ENCODE measurements at regions not wholly inside any gene's neighbourhood (a gene's known extent, or its start where the extent isn't known, plus 50 kb on each side); places are given as distances from the start of the nearest gene placed in this dataset.
"Not testable (repeated sequence)": the region's sequence is repeated elsewhere in the genome, so short reads cannot be mapped to it uniquely, and the experiment has no call there.

GRCh38 chr11:50088231-50088630 is 55.6 kb downstream of the OR4C45 start:
- no peak overlapping the region for H3K27ac Mint-ChIP-seq
- no peaks in the 10 kb centered on the region for H3K4me1 Mint-ChIP-seq (ENCODE audit: low read depth)
- peaks cover 22% of the 10 kb centered on the region for H3K9me3 Mint-ChIP-seq
- no peaks in the 10 kb centered on the region for H3K36me3 Mint-ChIP-seq (ENCODE audit: low read depth)
- H3K4me3 Mint-ChIP-seq: no peak overlapping the region
- H3K27me3 Mint-ChIP-seq (ENCODE audit: low read depth): no peaks in the 10 kb centered on the region
- DNase-seq (ENCODE audit: low spot score): no peak

GRCh38 chr11:50098186-50098725 is 65.6 kb downstream of the OR4C45 start:
- H3K9me3 Mint-ChIP-seq: peaks cover 17% of the 10 kb centered on the region
- H3K36me3 Mint-ChIP-seq (ENCODE audit: low read depth): no peaks in the 10 kb centered on the region
- H3K27ac Mint-ChIP-seq: no peak overlapping the region
- no peaks in the 10 kb centered on the region for H3K27me3 Mint-ChIP-seq (ENCODE audit: low read depth)
- H3K4me1 Mint-ChIP-seq (ENCODE audit: low read depth): no peaks in the 10 kb centered on the region
- no peak for DNase-seq (ENCODE audit: low spot score)
- no peak overlapping the region for H3K4me3 Mint-ChIP-seq

- Mint-ChIP-seq H3K36me3 (ENCODE audit: low read depth) (no peaks in the 10 kb centered on the region), H3K4me3 (no peak overlapping the region), H3K9me3 (peaks cover 18% of the 10 kb centered on the region), H3K27me3 (ENCODE audit: low read depth) (no peaks in the 10 kb centered on the region), H3K4me1 (ENCODE audit: low read depth) (no peaks in the 10 kb centered on the region), H3K27ac (no peak overlapping the region)
- DNase-seq (ENCODE audit: low spot score): no peak
Observed at GRCh38 chr11:50102916-50103315, 70.2 kb downstream of the OR4C45 start.

GRCh38 chr11:50140686-50141085 is 108.0 kb downstream of the OR4C45 start:
- DNase-seq (ENCODE audit: low spot score); H3K27ac Mint-ChIP-seq; H3K4me1 Mint-ChIP-seq (ENCODE audit: low read depth); H3K36me3 Mint-ChIP-seq (ENCODE audit: low read depth); H3K27me3 Mint-ChIP-seq (ENCODE audit: low read depth); H3K4me3 Mint-ChIP-seq: not testable (repeated sequence)
- peaks cover 55% of the 10 kb centered on the region for H3K9me3 Mint-ChIP-seq

GRCh38 chr11:50146308-50146707 is 113.6 kb downstream of the OR4C45 start:
- not testable (repeated sequence) for H3K27ac Mint-ChIP-seq; H3K36me3 Mint-ChIP-seq (ENCODE audit: low read depth); DNase-seq (ENCODE audit: low spot score); H3K27me3 Mint-ChIP-seq (ENCODE audit: low read depth); H3K4me3 Mint-ChIP-seq; H3K4me1 Mint-ChIP-seq (ENCODE audit: low read depth)
- peaks cover 66% of the 10 kb centered on the region for H3K9me3 Mint-ChIP-seq

- not testable (repeated sequence) for H3K27me3 Mint-ChIP-seq (ENCODE audit: low read depth); DNase-seq (ENCODE audit: low spot score); H3K27ac Mint-ChIP-seq; H3K36me3 Mint-ChIP-seq (ENCODE audit: low read depth); H3K4me3 Mint-ChIP-seq; H3K4me1 Mint-ChIP-seq (ENCODE audit: low read depth)
- peaks cover 70% of the 10 kb centered on the region for H3K9me3 Mint-ChIP-seq
Observed at GRCh38 chr11:50147946-50148345, 115.3 kb downstream of the OR4C45 start.

GRCh38 chr11:50155508-50155907 is 122.8 kb downstream of the OR4C45 start:
- Mint-ChIP-seq H3K27ac (no peak overlapping the region), H3K36me3 (ENCODE audit: low read depth) (no peaks in the 10 kb centered on the region), H3K4me3 (no peak overlapping the region), H3K4me1 (ENCODE audit: low read depth) (no peaks in the 10 kb centered on the region), H3K9me3 (peaks cover 60% of the 10 kb centered on the region), H3K27me3 (ENCODE audit: low read depth) (no peaks in the 10 kb centered on the region)
- no peak for DNase-seq (ENCODE audit: low spot score)

- H3K36me3 Mint-ChIP-seq (ENCODE audit: low read depth): no peaks in the 10 kb centered on the region
- peaks cover 49% of the 10 kb centered on the region for H3K9me3 Mint-ChIP-seq
- H3K27me3 Mint-ChIP-seq (ENCODE audit: low read depth): no peaks in the 10 kb centered on the region
- H3K4me1 Mint-ChIP-seq (ENCODE audit: low read depth): no peaks in the 10 kb centered on the region
- no peak overlapping the region for H3K4me3 Mint-ChIP-seq
- DNase-seq (ENCODE audit: low spot score): no peak
- H3K27ac Mint-ChIP-seq: no peak overlapping the region
Observed at GRCh38 chr11:50164050-50164449, 131.4 kb downstream of the OR4C45 start.

- no peak overlapping the region for H3K27ac Mint-ChIP-seq
- H3K9me3 Mint-ChIP-seq: peaks cover 42% of the 10 kb centered on the region
Observed at GRCh38 chr11:50169634-50170033, 137.0 kb downstream of the OR4C45 start.

GRCh38 chr11:50170115-50170514 is 137.4 kb downstream of the OR4C45 start:
- Mint-ChIP-seq H3K9me3 (peaks cover 39% of the 10 kb centered on the region), H3K27ac (no peak overlapping the region), H3K27me3 (ENCODE audit: low read depth) (no peaks in the 10 kb centered on the region), H3K4me1 (ENCODE audit: low read depth) (no peaks in the 10 kb centered on the region), H3K36me3 (ENCODE audit: low read depth) (no peaks in the 10 kb centered on the region), H3K4me3 (no peak overlapping the region)
- DNase-seq (ENCODE audit: low spot score): no peak

More at GRCh38 chr11:50169634-50170033, 137.0 kb downstream of the OR4C45 start:
- no peaks in the 10 kb centered on the region for H3K4me1 Mint-ChIP-seq (ENCODE audit: low read depth)
- no peak for DNase-seq (ENCODE audit: low spot score)
- H3K4me3 Mint-ChIP-seq: no peak overlapping the region
- no peaks in the 10 kb centered on the region for H3K36me3 Mint-ChIP-seq (ENCODE audit: low read depth)
- H3K27me3 Mint-ChIP-seq (ENCODE audit: low read depth): no peaks in the 10 kb centered on the region

GRCh38 chr11:50174189-50174588 is 141.5 kb downstream of the OR4C45 start:
- H3K36me3 Mint-ChIP-seq (ENCODE audit: low read depth): no peaks in the 10 kb centered on the region
- H3K4me3 Mint-ChIP-seq: no peak overlapping the region
- no peak overlapping the region for H3K27ac Mint-ChIP-seq
- DNase-seq (ENCODE audit: low spot score): no peak
- no peaks in the 10 kb centered on the region for H3K27me3 Mint-ChIP-seq (ENCODE audit: low read depth)
- peaks cover 34% of the 10 kb centered on the region for H3K9me3 Mint-ChIP-seq
- H3K4me1 Mint-ChIP-seq (ENCODE audit: low read depth): no peaks in the 10 kb centered on the region

- no peak for DNase-seq (ENCODE audit: low spot score)
- Mint-ChIP-seq H3K4me1 (ENCODE audit: low read depth) (no peaks in the 10 kb centered on the region), H3K36me3 (ENCODE audit: low read depth) (no peaks in the 10 kb centered on the region), H3K4me3 (no peak overlapping the region), H3K27me3 (ENCODE audit: low read depth) (no peaks in the 10 kb centered on the region), H3K9me3 (peaks cover 26% of the 10 kb centered on the region), H3K27ac (no peak overlapping the region)
Observed at GRCh38 chr11:50174975-50175374, 142.3 kb downstream of the OR4C45 start.

GRCh38 chr11:50178737-50179136 is 146.1 kb downstream of the OR4C45 start:
- Mint-ChIP-seq H3K9me3 (peaks cover 18% of the 10 kb centered on the region), H3K27ac (no peak overlapping the region), H3K4me1 (ENCODE audit: low read depth) (no peaks in the 10 kb centered on the region), H3K27me3 (ENCODE audit: low read depth) (no peaks in the 10 kb centered on the region), H3K4me3 (no peak overlapping the region), H3K36me3 (ENCODE audit: low read depth) (no peaks in the 10 kb centered on the region)
- DNase-seq (ENCODE audit: low spot score): no peak

GRCh38 chr11:50181334-50181733 is 148.7 kb downstream of the OR4C45 start:
- H3K36me3 Mint-ChIP-seq (ENCODE audit: low read depth): no peaks in the 10 kb centered on the region
- peaks cover 34% of the 10 kb centered on the region for H3K9me3 Mint-ChIP-seq
- no peaks in the 10 kb centered on the region for H3K27me3 Mint-ChIP-seq (ENCODE audit: low read depth)
- no peaks in the 10 kb centered on the region for H3K4me1 Mint-ChIP-seq (ENCODE audit: low read depth)
- no peak for DNase-seq (ENCODE audit: low spot score)
- no peak overlapping the region for H3K4me3 Mint-ChIP-seq
- no peak overlapping the region for H3K27ac Mint-ChIP-seq

GRCh38 chr11:50182486-50182885 is 149.8 kb downstream of the OR4C45 start:
- Mint-ChIP-seq H3K4me3 (no peak overlapping the region), H3K9me3 (peaks cover 40% of the 10 kb centered on the region), H3K36me3 (ENCODE audit: low read depth) (no peaks in the 10 kb centered on the region), H3K27me3 (ENCODE audit: low read depth) (no peaks in the 10 kb centered on the region), H3K27ac (no peak overlapping the region), H3K4me1 (ENCODE audit: low read depth) (no peaks in the 10 kb centered on the region)
- no peak for DNase-seq (ENCODE audit: low spot score)
